Fibroblast of skin of abdomen (primary cell): ENCODE measurements at regions not wholly inside any gene's neighbourhood (a gene's known extent, or its start where the extent isn't known, plus 50 kb on each side); places are given as distances from the start of the nearest gene placed in this dataset.
A peak's percentile ranks its signal among the peaks of the same experiment; 100 is the strongest.

ENCODE experiments used
- DNase-seq: peaks from one replicate; pipeline ENCODE4 v3.0.0-alpha.2; 2013

DNA sequence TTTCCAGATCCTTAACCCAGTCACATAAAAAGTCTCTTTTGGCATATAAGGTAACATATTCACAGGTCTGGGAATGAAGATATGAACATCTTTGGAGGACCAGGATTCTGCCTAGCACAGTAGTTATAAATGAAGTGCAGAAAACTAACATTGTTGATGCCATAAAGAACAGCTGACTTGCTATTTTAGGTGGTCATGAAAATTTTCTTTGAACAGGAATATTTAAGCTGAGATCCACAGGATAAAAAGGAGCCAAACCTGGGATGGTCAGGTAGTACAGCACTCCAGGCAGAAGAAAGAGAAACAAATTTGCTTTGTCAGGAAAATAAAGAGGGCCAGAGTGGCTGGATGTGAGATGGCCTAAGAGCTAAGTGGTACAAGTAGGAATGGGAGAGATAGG lies 80.0 kb downstream of the CENPW start:
- no peak for DNase-seq

DNA sequence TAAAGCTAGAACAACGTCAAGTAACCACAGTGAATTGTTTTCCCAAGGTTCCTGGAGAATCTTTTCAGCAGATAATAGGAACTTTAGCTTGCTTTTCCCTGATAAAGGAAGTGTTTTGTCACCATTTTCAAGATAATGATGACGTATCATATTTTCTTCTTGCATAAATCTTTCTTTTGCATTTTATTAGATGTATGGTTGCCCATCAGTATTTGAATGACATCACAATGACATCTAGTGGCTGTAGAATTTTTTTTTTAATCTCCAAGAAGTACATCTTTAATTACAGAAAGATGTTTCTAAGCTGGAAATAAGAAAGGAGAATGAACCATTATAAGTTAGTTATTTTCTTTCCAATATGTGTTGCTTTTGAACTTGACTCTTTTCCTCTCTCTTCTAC lies 83.0 kb downstream of the CENPW start:
- no peak for DNase-seq

- DNase-seq: no peak
Measured at GRCh38 chr6:126427713-126428112, 87.8 kb downstream of the CENPW start.

GRCh38 chr6:126429866-126430265 lies 90.0 kb downstream of the CENPW start:
- no peak for DNase-seq

GRCh38 chr6:126432564-126432963 lies 92.6 kb downstream of the CENPW start:
- no peak for DNase-seq

- no peak for DNase-seq
Measured at GRCh38 chr6:126433927-126434326, 94.0 kb downstream of the CENPW start.

DNA sequence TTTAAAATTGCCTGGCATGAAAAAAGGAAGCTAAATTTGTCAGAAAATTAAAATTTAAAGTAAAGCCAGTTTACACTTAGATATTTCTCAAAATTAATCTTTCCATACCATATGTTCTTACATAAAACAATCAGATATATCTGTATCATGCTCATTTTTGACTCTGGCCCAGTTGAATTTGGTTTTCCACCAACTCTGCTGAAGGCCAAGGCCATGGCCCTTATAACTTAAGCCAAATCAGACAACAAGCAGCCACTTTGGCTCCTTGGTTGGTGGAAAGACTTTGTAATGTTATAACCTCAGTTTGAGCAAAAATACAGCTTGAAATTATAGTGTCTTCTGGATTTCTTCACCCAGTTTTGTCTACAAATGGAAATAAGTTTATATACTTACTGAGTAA lies 97.3 kb downstream of the CENPW start:
- no peak for DNase-seq

DNA sequence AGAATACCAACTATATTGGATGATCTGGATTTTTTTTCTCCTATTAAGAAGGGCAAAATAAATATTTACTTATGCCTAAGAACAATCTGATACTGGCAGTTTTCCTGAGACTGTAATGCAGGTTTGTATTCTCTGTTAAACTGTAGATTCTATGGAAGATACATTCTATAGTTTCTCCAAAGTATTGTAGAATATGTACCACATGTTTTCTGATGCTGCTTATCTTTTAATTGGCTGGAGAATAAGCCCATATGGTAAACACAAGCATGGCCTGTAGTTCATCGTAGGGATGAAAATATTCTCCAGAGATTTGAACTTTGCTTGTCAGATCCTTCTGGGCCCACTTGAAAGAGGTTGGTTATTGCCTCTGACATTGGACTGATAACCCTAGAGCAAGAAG lies 99.1 kb downstream of the CENPW start:
- DNase-seq: no peak

- no peak for DNase-seq
Measured at GRCh38 chr6:126440923-126441322, 101.0 kb downstream of the CENPW start.

GRCh38 chr6:126444659-126445273 lies 104.9 kb downstream of the CENPW start:
- peak; percentile 31 for DNase-seq

GRCh38 chr6:126446248-126446647 lies 106.3 kb downstream of the CENPW start:
- DNase-seq: no peak

- no peak for DNase-seq
Measured at GRCh38 chr6:126447367-126447766, 107.5 kb downstream of the CENPW start.

GRCh38 chr6:126461045-126461444 lies 121.1 kb downstream of the CENPW start:
- no peak for DNase-seq

DNA sequence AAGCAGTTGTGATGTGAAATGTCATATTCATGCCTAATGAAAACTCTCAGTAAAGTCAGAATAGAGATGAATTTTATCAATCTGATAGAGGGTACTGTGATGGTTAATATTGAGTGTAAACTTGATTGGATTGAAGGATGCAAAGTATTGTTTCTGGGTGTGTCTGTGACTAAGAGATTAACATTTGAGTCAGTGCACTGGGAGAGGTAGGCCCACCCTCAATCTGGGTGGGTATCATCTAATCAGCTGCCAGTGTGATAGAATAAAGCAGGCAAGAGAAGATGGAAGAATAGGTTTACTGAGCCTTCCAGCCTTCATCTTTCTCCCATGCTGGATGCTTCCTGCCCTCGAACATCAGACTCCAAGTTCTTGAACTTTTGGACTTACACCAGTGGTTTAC lies 124.3 kb downstream of the CENPW start:
- DNase-seq: no peak

DNA sequence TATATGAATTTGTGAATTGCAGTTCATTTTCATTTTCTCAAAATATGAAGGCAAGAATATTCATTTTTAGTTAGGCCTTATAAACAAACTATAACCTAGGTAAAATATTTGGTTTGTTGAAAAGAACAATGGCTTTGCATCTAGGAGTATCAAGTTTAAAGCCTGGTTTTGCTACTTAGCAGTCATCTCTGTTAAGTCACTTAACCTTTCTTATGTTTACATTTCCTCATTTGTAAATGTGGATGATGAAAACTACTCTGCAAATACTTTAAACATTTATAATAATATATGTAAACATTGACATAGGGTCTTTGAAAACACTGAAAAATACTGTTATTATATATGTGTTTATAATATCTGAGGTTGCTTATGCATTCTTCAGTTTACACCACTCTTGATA lies 135.5 kb downstream of the CENPW start:
- DNase-seq: no peak

- no peak for DNase-seq
Measured at GRCh38 chr6:126477678-126478077, 137.8 kb downstream of the CENPW start.

GRCh38 chr6:126480268-126480667 lies 140.4 kb downstream of the CENPW start:
- no peak for DNase-seq

DNA sequence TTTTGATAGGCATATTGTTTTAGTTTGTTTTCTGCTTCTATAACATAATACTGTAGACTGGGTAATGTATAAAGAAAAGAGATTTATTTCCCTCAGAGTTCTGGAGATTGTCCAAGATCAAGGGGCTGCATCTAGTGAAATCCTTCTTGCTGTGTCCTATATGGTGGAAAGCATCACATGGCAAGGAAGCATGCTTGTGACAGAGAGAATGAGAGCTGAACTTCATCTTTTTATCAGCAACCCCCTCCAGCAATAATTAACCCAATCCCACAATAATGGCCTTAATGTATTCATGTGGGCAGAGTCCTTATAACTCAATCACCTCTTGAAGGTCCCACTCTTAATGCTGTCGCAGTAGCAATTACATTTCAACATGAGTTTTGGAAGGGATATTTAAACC lies 141.4 kb downstream of the CENPW start:
- DNase-seq: no peak

GRCh38 chr6:126504792-126505191 lies 164.9 kb downstream of the CENPW start:
- no peak for DNase-seq

DNA sequence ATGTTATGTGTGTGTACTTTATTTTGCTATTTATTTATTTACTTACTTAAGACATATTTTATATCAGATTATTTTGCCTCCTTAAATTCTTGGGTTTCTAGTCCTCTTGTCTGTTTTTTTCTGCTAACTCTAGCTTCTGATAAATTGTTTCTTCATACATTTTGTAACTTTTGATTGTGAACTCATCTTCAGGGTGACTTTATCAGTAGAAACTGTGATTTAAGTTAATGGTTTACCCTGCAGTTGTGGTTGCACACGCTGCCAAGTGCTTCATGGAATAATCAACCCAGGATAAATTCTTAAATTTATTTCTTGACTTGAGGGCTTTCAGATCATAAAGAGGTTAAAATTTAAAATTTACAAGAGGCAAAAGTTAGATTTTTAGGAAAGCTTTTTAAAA lies 173.3 kb downstream of the CENPW start:
- DNase-seq: no peak

- peak; percentile 4 for DNase-seq
Measured at GRCh38 chr6:126516411-126516810, 176.5 kb downstream of the CENPW start.

GRCh38 chr6:126524811-126525326 lies 185.0 kb downstream of the CENPW start:
- DNase-seq: no peak

DNA sequence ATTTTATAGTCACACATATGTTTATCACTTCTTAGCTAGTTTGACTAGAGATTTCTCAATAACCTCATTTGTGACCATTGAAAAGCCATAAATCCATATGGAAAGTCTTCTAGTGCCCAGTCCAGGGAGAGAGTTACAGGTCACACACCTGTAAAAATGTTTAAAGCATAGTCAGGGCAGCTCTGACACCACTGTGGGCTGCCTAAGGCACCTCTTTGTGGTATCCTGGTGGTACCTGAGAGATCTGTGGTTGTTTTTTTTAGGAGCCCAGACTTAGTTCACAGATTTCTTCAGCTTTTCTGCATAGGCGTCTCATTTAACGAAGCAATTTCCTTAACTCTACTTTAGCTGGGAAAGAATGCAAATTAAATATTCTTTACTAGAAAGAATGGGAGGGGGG lies 186.6 kb downstream of the CENPW start:
- DNase-seq: no peak

- DNase-seq: no peak
Measured at GRCh38 chr6:126526996-126527606, 187.2 kb downstream of the CENPW start.
